ENCODE measurements at regions not wholly inside any gene's neighbourhood (a gene's known extent, or its start where the extent isn't known, plus 50 kb on each side); places are given as distances from the start of the nearest gene placed in this dataset.

- TF ChIP-seq CTCF (IDR thresholded peaks at IDR 0.05; ENCODE audit: insufficient read depth, low read length) (no peak), POLR2AphosphoS5 (IDR thresholded peaks at IDR 0.05; ENCODE audit: low read depth) (no peak), SPI1 (IDR thresholded peaks at IDR 0.05; ENCODE audit: borderline replicate concordance, low read depth) (no peak), REST (IDR thresholded peaks at IDR 0.05; ENCODE audit: insufficient replicate concordance, low read depth) (no peak)
These were observed 580.9 kb downstream of the NYAP2 start for GRCh38 chr2:225980372-225980771.
